Activated CD8-positive, alpha-beta memory T cell treated with anti-CD3 and anti-CD28 coated beads, Interleukin-2, amount 50 U/mL, for 4 hours (primary cell): ENCODE measurements at regions not wholly inside any gene's neighbourhood (a gene's known extent, or its start where the extent isn't known, plus 50 kb on each side); places are given as distances from the start of the nearest gene placed in this dataset.

Source experiments
- DNase-seq: peaks from one replicate; pipeline ENCODE4 v3.0.0-alpha.2; 2020

GRCh38 chr5:73306078-73306719, 133.2 kb downstream of the TMEM174 start:
- no peak for DNase-seq

GRCh38 chr5:73305386-73305785, 132.4 kb downstream of the TMEM174 start:
- DNase-seq: no peak

GRCh38 chr5:73304381-73304780, 131.4 kb downstream of the TMEM174 start:
- DNase-seq: no peak

GRCh38 chr5:73303148-73304079, 130.4 kb downstream of the TMEM174 start:
- DNase-seq: no peak

- DNase-seq: no peak
Observed at GRCh38 chr5:73302797-73303147, 129.8 kb downstream of the TMEM174 start.

DNA sequence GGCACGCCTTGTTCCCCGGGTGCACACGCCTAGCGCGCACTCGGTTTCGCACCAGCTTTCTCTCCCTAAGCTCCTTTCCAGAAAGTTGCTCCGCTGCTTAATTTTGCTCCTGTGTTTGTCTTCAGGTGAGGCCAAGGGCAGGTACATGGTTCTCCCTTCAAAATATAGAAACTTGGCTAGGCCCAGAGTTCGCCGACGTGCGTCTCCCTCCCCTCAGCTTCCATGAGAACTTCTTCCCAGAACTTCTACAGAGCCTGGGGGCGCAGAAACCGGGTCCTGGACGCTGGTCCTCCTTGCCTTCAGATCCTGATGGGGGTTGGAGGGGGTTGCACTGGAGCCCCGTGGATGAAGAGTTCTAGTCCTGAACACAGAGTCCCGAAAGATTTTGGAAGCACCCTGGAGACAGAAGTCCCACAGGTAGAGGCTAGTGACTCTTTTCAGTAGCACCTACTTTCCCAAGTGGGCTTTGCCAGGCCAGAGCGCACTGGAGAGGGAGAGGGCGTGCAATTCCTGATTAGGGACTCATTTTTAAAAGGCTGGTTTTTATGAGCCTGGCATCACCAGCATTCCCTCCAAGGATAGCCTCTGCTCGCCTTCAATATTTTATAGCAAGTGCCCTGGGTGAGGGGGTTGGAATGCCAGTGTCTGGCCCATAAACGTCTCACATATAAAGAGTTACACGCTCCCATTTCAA, 128.4 kb downstream of the TMEM174 start:
- no peak for DNase-seq

DNA sequence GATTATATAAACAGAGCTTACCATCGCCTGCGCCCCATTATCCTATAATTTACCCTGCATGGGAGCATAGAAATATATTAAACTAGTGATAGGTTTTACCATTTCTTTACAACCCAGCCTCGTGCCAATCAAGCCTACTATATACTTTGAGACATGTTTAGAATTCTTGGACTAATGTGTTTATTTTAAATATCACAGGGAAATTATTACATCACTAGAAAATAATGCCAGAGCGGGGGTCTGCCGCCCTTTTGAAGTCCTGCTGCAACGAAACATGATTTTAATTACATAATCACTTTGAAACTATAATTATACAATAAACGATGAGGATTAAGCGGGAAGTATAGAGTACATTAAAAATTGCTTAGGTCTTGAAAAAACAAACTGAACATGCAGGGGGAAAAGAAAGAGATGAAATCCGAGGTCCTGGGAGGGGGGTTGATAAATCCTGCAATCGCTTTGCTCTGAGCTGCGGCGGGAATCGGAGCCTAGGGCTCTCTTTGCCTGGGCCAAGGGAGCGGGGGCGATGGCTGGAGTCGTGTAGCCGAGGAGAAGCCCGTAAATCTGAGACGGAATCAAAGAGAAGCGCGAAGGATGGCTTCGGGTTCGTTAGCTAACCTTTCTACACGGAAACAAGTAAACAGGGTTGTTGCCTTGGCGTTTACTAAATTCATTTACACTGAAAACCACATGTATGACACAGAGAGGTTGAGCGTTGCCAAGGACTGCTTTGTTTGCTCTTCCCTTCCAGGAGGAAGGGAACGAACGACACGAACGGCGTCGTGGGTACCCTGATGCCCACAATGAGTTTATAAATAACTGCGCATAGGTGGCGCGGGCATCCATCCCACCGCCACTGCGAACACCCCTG, 127.6 kb downstream of the TMEM174 start:
- DNase-seq: no peak

- no peak for DNase-seq
Observed at GRCh38 chr5:73299665-73300336, 126.8 kb downstream of the TMEM174 start.

GRCh38 chr5:73298772-73299630, 126.0 kb downstream of the TMEM174 start:
- DNase-seq: no peak

DNA sequence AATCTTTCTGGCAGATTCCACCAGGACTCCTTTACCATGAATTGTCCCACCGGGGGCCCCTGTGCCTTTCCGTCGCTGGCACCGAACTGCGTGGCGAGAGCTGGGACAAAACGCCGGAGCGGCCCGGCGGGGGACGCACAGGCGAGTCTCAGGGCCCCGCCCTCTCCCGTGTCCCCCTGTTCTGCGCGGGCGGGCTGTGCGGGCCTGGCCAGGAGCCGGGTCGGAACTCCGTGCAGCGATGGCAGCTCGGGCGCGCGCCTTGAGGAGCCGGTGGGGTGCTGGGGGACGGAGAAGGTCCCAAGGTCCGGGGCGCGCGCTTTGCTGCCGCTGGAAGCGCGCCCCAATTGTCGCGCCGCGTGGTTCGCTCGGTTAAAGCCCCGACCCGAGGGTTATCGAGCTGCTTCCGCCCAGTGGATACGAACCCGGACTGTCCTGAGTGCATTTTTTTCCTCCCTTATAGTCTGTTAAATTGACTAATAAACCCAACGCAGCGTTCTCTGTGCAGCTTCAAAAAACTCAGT, 125.3 kb downstream of the TMEM174 start:
- no peak for DNase-seq

- no peak for DNase-seq
Observed at GRCh38 chr5:73297430-73297829, 124.4 kb downstream of the TMEM174 start.

DNA sequence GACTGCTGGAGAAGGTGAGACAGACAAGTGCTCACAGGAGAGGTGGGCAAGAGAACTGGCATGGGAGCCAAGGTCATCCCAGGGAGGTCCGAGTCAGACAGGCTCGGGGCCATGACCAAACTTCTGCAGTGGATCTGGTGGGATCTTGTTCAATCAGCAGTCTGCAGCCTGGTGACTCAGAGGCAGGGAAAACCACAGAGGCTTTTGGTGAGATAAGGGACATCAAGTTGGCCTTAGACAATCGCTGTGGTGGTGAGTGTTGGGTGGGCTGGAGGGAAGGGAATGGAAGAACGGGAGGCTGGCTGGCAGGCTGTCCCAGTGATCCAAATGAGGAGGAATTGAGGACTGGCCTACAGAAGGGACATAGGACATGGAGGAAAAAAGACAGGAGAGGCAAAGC, 123.8 kb downstream of the TMEM174 start:
- DNase-seq: no peak

DNA sequence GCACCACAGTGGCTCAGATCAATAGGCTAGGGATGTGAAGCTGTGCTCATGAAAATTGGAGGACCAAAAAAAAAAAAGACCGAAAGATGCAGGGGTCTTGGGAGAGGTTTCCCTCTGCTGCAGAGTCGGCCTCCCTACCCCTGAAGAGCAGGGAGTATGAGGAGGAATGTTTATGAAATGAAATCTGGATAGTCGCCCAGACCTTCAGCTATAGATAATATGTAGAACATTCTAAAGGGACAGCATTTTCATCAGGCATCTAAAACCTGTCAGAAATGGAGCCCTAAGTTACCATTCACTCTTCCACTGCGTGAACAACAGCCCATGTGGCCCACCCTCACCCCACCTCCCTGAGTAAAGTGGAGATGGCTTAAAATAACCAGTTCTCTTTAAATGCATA, 122.9 kb downstream of the TMEM174 start:
- DNase-seq: no peak

GRCh38 chr5:73295447-73295846, 122.5 kb downstream of the TMEM174 start:
- no peak for DNase-seq

GRCh38 chr5:73292816-73293459, 119.9 kb downstream of the TMEM174 start:
- no peak for DNase-seq

GRCh38 chr5:73291873-73292272, 118.9 kb downstream of the TMEM174 start:
- no peak for DNase-seq

GRCh38 chr5:73290242-73290641, 117.2 kb downstream of the TMEM174 start:
- no peak for DNase-seq

DNA sequence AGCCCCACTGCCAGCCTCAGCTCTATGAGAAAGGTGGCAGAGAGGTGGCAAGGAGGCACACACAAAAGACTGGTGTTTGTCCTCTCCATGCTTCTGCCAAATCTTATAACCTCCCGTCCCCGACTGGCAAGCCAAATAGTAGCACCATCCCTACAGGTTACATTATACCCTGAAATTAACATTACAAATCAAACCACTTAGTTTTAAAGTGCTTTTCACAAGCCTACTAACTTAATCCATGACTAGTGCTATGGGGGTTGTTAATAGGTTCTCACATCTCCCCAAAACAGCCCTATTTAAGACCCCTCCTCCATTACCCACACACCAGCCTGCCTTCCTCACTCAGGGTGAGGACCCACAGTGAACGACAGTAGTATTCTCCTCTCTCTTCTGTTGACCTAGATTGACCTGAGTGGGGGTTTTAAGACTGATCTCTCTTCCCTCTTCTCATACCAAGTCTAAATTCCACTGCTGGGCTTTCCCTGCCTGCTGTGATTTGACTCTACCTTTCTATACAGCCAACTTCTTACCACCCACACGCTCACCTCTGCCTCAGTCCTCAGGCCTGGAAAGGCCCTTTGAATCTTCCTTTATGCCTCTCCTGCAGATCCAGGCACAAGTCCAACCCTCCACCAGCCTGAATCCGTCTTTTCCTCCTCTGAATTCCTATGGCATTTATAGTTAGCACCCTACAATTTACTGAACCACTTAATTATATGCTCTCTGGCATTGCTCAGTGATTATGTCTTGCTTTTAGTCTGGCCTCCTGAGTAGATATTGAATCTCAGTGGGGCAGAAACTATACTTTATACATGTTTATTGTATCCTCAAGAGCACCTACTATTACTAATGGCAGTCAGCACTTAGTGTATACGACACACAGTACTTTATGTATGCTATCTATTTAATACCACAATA, 116.1 kb downstream of the TMEM174 start:
- DNase-seq: no peak

DNA sequence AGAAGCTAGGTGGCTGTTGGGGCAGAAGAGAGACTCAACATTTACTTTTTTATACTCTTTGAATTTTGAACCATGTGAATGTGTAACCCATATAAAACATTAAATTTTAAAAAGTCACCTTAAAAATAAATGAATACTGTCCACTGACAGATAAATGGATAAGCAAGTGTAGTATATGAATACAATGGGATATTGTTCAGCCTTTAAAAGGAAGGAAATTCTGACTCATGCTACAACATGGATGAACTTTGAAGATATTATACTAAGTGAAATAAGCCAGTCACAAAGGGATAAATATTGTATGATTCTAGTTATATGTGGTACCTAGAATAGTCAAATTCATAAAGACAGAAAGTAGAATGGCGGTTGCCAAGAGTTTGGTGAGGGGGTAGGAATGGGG, 113.9 kb downstream of the TMEM174 start:
- no peak for DNase-seq
